SK-N-SH treated with all-trans-retinoic acid at 6 μM for 48 hours (cell line): ENCODE measurements at regions not wholly inside any gene's neighbourhood (a gene's known extent, or its start where the extent isn't known, plus 50 kb on each side); places are given as distances from the start of the nearest gene placed in this dataset.

Source experiments
- ATAC-seq: fragments of 200-7000 bp; cut with Tn5 transposase; 3 replicates; pipeline ENCODE4 v1.9.1; 2020; ENCODE audit warnings: mild to moderate bottlenecking, moderate library complexity
- ARNTL ChIP-seq: fragments of 450-650 bp; formaldehyde crosslinking; IDR thresholded peaks from 2 replicates; pipeline ENCODE4 v1.5.0; 2020; ENCODE audit warnings: low read depth, mild to moderate bottlenecking, moderate library complexity, borderline replicate concordance
- BACH2 ChIP-seq: fragments of 250-450 bp; sonication (Bioruptor Pico); IDR thresholded peaks from 2 replicates; pipeline ENCODE4 v1.9.0; 2021; ENCODE audit warnings: mild to moderate bottlenecking, borderline replicate concordance
- CSDC2 ChIP-seq: fragments of 250-450 bp; sonication (Bioruptor Pico); IDR thresholded peaks from 2 replicates; pipeline ENCODE4 v1.5.0; 2020; ENCODE audit warnings: mild to moderate bottlenecking, moderate library complexity
- ESRRG ChIP-seq: fragments of 250-450 bp; sonication (Bioruptor Pico); IDR thresholded peaks from 2 replicates; pipeline ENCODE4 v1.6.1; 2021; ENCODE audit warnings: mild to moderate bottlenecking
- GLIS3 ChIP-seq: fragments of 250-450 bp; sonication (Bioruptor Pico); IDR thresholded peaks from 2 replicates; pipeline ENCODE4 v1.5.0; 2020; ENCODE audit warnings: mild to moderate bottlenecking, moderate library complexity
- ISL1 ChIP-seq: fragments of 250-450 bp; sonication (Bioruptor Pico); IDR thresholded peaks from 2 replicates; pipeline ENCODE4 v2.1.2; 2022; ENCODE audit warnings: mild to moderate bottlenecking, moderate library complexity
- OSR1 ChIP-seq: fragments of 250-450 bp; sonication (Bioruptor Pico); IDR thresholded peaks from 2 replicates; pipeline ENCODE4 v1.8.0; 2022; ENCODE audit warnings: moderate library complexity, mild to moderate bottlenecking, inconsistent platforms
- PPARA ChIP-seq: fragments of 250-450 bp; sonication (Bioruptor Pico); IDR thresholded peaks from 2 replicates; pipeline ENCODE4 v1.5.0; 2020; ENCODE audit warnings: mild to moderate bottlenecking, borderline replicate concordance
- RARB ChIP-seq: fragments of 250-450 bp; sonication (Bioruptor Pico); IDR thresholded peaks from 2 replicates; pipeline ENCODE4 v1.8.0; 2021; ENCODE audit warnings: mild to moderate bottlenecking, moderate library complexity
- SNAI2 ChIP-seq: fragments of 250-450 bp; sonication (Bioruptor Pico); IDR thresholded peaks from 2 replicates; pipeline ENCODE4 v1.5.0; 2020; ENCODE audit warnings: mild to moderate bottlenecking, moderate library complexity
- TCF4 ChIP-seq: fragments of 250-450 bp; sonication (Bioruptor Pico); IDR thresholded peaks from 2 replicates; pipeline ENCODE4 v1.8.0; 2021; ENCODE audit warnings: mild to moderate bottlenecking, moderate library complexity, borderline replicate concordance
- TOX ChIP-seq: fragments of 250-450 bp; sonication (Bioruptor Pico); IDR thresholded peaks from 2 replicates; pipeline ENCODE4 v1.8.0; 2021; ENCODE audit warnings: mild to moderate bottlenecking, moderate library complexity, borderline replicate concordance
- ZC3H10 ChIP-seq: fragments of 250-450 bp; sonication (Bioruptor Pico); IDR thresholded peaks from 2 replicates; pipeline ENCODE4 v1.5.1; 2021; ENCODE audit warnings: mild to moderate bottlenecking, moderate library complexity
- ZFP30 ChIP-seq: fragments of 450-650 bp; formaldehyde crosslinking; IDR thresholded peaks from 2 replicates; pipeline ENCODE4 v1.5.0; 2022; ENCODE audit warnings: mild to moderate bottlenecking, moderate library complexity
- ZNF565 ChIP-seq: fragments of 450-650 bp; formaldehyde crosslinking; conservative IDR thresholded peaks from 2 replicates; pipeline ENCODE4 v1.5.0; 2020; ENCODE audit warnings: low read depth, mild to moderate bottlenecking, moderate library complexity
- ZNF8 ChIP-seq: fragments of 450-650 bp; formaldehyde crosslinking; IDR thresholded peaks from 2 replicates; pipeline ENCODE4 v1.5.0; 2020; ENCODE audit warnings: mild to moderate bottlenecking, moderate library complexity
- TF ChIP-seq, protein P1 (sequence below): fragments of 250-450 bp; sonication (Bioruptor Pico); IDR thresholded peaks from 2 replicates; pipeline ENCODE4 v1.5.0; 2020; ENCODE audit warnings: mild to moderate bottlenecking, moderate library complexity
- TF ChIP-seq, protein P2 (sequence below): fragments of 250-450 bp; sonication (Bioruptor Pico); IDR thresholded peaks from 2 replicates; pipeline ENCODE4 v1.8.0; 2020; ENCODE audit warnings: mild to moderate bottlenecking, moderate library complexity, borderline replicate concordance
- TF ChIP-seq, protein P3 (sequence below): fragments of 250-450 bp; sonication (Bioruptor Pico); IDR thresholded peaks from 2 replicates; pipeline ENCODE4 v1.8.0; 2021; ENCODE audit warnings: low read depth, mild to moderate bottlenecking, moderate library complexity, borderline replicate concordance
- TF ChIP-seq, protein P4 (sequence below): fragments of 250-450 bp; sonication (Bioruptor Pico); IDR thresholded peaks from 2 replicates; pipeline ENCODE4 v1.5.1; 2020; ENCODE audit warnings: low read depth, mild to moderate bottlenecking, moderate library complexity

DNA sequence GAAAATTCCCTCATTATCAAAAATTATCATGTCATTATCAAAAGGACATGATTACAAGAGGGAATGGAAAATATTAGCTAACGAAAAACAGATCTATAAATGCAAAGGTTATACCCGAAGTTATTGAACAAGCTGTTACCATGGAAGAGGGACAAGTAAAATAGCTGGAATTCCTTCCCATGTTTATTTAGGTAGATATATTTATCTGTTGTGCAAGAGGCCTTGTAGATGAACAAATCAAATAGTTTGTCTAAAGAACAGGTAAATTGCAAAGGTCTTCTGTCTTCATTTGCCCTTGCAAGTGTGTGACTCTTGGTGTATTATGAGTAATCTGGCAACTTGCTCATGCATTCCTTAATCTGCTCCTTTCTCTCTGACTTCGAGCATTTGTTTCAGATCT, 1170.9 kb downstream of the SORCS1 start:
- no peak for TF ChIP-seq ZC3H10 (CRISPR knock-in tag)
- TF ChIP-seq OSR1 (CRISPR knock-in tag), result no peak
- TF ChIP-seq RARB (CRISPR knock-in tag), result no peak
- TF ChIP-seq, protein P1, sequence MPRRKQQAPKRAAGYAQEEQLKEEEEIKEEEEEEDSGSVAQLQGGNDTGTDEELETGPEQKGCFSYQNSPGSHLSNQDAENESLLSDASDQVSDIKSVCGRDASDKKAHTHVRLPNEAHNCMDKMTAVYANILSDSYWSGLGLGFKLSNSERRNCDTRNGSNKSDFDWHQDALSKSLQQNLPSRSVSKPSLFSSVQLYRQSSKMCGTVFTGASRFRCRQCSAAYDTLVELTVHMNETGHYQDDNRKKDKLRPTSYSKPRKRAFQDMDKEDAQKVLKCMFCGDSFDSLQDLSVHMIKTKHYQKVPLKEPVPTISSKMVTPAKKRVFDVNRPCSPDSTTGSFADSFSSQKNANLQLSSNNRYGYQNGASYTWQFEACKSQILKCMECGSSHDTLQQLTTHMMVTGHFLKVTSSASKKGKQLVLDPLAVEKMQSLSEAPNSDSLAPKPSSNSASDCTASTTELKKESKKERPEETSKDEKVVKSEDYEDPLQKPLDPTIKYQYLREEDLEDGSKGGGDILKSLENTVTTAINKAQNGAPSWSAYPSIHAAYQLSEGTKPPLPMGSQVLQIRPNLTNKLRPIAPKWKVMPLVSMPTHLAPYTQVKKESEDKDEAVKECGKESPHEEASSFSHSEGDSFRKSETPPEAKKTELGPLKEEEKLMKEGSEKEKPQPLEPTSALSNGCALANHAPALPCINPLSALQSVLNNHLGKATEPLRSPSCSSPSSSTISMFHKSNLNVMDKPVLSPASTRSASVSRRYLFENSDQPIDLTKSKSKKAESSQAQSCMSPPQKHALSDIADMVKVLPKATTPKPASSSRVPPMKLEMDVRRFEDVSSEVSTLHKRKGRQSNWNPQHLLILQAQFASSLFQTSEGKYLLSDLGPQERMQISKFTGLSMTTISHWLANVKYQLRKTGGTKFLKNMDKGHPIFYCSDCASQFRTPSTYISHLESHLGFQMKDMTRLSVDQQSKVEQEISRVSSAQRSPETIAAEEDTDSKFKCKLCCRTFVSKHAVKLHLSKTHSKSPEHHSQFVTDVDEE (CRISPR knock-in tag), result no peak
- no peak for TF ChIP-seq TOX (CRISPR knock-in tag)
- TF ChIP-seq, protein P2, sequence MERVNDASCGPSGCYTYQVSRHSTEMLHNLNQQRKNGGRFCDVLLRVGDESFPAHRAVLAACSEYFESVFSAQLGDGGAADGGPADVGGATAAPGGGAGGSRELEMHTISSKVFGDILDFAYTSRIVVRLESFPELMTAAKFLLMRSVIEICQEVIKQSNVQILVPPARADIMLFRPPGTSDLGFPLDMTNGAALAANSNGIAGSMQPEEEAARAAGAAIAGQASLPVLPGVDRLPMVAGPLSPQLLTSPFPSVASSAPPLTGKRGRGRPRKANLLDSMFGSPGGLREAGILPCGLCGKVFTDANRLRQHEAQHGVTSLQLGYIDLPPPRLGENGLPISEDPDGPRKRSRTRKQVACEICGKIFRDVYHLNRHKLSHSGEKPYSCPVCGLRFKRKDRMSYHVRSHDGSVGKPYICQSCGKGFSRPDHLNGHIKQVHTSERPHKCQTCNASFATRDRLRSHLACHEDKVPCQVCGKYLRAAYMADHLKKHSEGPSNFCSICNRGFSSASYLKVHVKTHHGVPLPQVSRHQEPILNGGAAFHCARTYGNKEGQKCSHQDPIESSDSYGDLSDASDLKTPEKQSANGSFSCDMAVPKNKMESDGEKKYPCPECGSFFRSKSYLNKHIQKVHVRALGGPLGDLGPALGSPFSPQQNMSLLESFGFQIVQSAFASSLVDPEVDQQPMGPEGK (CRISPR knock-in tag), result no peak
- no peak for TF ChIP-seq SNAI2 (CRISPR knock-in tag)
- TF ChIP-seq, all 23 proteins: peak for 0
- ATAC-seq, result no peak

DNA sequence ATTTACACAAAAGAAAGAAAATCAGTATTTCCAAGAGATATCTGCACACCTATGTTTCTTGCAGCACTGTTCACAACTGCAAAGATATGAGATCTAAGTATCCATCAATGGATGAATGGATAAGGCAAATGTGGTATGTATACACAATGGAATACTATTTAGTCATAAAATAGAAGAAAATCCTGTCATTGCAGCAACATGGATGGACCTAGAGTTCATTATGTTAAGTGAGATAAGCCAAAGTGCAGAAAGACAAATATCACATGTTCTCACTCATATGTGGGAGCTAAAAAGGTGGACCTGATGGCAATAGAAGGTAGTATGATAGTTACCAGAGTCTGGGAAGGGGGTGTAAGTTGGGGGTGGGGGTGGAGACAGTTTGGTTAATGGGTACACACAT, 1171.6 kb downstream of the SORCS1 start:
- no peak for TF ChIP-seq GLIS3 (CRISPR knock-in tag)
- no peak for TF ChIP-seq ARNTL
- TF ChIP-seq PPARA, result no peak
- TF ChIP-seq CSDC2 (CRISPR knock-in tag), result no peak
- TF ChIP-seq ESRRG (CRISPR knock-in tag), result no peak
- TF ChIP-seq ZC3H10 (CRISPR knock-in tag), result no peak
- no peak for TF ChIP-seq RARB (CRISPR knock-in tag)
- no peak for TF ChIP-seq SNAI2 (CRISPR knock-in tag)
- ATAC-seq, result no peak

DNA sequence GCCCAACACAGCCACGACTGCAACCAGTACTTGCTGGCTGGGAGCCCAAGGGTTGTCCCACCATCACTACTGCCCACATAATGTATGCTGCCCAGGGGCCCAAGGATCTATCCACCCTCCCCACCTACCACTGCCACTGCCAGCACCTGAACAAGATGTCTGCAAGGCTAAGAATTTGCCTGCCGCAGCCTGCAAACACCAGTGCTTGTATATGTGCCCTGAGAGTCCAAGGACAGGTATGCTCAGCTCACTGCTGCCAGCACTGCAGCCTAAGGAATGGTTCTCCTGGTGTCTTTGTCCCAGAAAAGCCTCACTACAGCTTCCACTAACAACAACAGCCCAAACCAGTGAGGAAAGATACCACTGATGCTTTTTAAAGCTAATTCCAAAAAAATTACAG, 1174.0 kb downstream of the SORCS1 start:
- TF ChIP-seq ISL1 (CRISPR knock-in tag), result no peak
- TF ChIP-seq, protein P3, sequence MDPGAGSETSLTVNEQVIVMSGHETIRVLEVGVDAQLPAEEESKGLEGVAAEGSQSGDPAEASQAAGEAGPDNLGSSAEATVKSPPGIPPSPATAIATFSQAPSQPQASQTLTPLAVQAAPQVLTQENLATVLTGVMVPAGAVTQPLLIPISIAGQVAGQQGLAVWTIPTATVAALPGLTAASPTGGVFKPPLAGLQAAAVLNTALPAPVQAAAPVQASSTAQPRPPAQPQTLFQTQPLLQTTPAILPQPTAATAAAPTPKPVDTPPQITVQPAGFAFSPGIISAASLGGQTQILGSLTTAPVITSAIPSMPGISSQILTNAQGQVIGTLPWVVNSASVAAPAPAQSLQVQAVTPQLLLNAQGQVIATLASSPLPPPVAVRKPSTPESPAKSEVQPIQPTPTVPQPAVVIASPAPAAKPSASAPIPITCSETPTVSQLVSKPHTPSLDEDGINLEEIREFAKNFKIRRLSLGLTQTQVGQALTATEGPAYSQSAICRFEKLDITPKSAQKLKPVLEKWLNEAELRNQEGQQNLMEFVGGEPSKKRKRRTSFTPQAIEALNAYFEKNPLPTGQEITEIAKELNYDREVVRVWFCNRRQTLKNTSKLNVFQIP (CRISPR knock-in tag), result no peak
- TF ChIP-seq, protein P2 (CRISPR knock-in tag), result no peak
- no peak for TF ChIP-seq ZFP30 (CRISPR knock-in tag)
- no peak for TF ChIP-seq TOX (CRISPR knock-in tag)
- TF ChIP-seq RARB (CRISPR knock-in tag), result no peak
- no peak for TF ChIP-seq BACH2 (CRISPR knock-in tag)
- no peak for TF ChIP-seq ZNF8 (CRISPR knock-in tag)
- TF ChIP-seq PPARA, result no peak
- TF ChIP-seq TCF4 (CRISPR knock-in tag), result no peak
- no peak for TF ChIP-seq GLIS3 (CRISPR knock-in tag)
- no peak for TF ChIP-seq ARNTL
- ATAC-seq, result no peak

DNA sequence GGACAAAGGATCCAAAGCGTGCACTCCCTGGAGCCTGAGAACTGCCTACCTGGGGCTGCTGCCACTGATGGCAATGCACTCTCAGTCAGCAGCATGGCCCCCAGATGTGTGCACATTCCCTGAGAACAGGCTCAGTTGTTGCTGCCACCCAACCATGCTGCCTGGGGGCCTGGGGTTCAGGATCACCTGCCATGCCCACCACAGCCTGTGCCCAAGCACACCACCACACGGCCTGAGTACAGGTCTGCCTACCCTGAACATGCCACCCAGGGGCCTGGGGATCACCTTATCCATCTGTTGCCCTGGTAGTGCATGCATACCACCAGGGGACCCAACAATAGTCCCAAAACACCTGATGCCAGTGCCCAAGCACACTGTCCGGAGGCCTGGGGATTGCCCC, 1174.5 kb downstream of the SORCS1 start:
- ATAC-seq, result no peak
- no peak for TF ChIP-seq ZNF8 (CRISPR knock-in tag)
- TF ChIP-seq ZFP30 (CRISPR knock-in tag), result no peak
- TF ChIP-seq, protein P3 (CRISPR knock-in tag), result no peak
- TF ChIP-seq SNAI2 (CRISPR knock-in tag), result no peak
- TF ChIP-seq, protein P4, sequence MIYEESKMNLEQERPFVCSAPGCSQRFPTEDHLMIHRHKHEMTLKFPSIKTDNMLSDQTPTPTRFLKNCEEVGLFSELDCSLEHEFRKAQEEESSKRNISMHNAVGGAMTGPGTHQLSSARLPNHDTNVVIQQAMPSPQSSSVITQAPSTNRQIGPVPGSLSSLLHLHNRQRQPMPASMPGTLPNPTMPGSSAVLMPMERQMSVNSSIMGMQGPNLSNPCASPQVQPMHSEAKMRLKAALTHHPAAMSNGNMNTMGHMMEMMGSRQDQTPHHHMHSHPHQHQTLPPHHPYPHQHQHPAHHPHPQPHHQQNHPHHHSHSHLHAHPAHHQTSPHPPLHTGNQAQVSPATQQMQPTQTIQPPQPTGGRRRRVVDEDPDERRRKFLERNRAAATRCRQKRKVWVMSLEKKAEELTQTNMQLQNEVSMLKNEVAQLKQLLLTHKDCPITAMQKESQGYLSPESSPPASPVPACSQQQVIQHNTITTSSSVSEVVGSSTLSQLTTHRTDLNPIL (CRISPR knock-in tag), result no peak
- TF ChIP-seq ZC3H10 (CRISPR knock-in tag), result no peak
- TF ChIP-seq TOX (CRISPR knock-in tag), result no peak
- no peak for TF ChIP-seq ZNF565 (CRISPR knock-in tag)
- no peak for TF ChIP-seq TCF4 (CRISPR knock-in tag)
- TF ChIP-seq CSDC2 (CRISPR knock-in tag), result no peak
- TF ChIP-seq, protein P1 (CRISPR knock-in tag), result no peak
- TF ChIP-seq ISL1 (CRISPR knock-in tag), result no peak
